ENCODE measurements at regions not wholly inside any gene's neighbourhood (a gene's known extent, or its start where the extent isn't known, plus 50 kb on each side); places are given as distances from the start of the nearest gene placed in this dataset.

DNA sequence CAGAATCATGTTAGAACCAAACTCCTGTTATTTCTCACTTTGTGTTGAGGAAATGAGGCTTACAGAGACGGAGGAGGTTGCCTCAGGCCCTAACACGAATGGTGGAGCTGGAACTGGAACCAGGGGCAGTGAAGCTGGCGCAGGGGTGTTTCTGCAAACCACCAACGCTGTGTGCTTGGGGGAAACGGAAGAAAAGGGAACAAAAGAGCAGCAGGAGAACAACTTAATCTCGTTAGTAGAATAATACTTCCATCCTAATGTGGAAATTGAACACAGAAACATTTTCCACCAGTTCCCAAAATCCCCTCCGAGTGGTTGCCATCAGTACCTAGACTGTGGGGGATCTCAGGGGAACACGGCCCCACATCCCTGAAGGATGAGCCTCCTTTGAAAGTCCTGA lies 103.4 kb upstream of the FRMD1 start:
- Histone ChIP-seq H3K9me3 (ENCODE audit: control insufficient read depth, low read depth, low read length) (no peaks in the 10 kb centered on the region), H2BK120ac (ENCODE audit: low read depth, low read length, poor library complexity, severe bottlenecking) (no peak overlapping the region), H3K18ac (ENCODE audit: insufficient read length, low read depth, low read length) (no peak overlapping the region), H3T11ph (ENCODE audit: low read length) (no peak overlapping the region), H4K20me1 (ENCODE audit: control insufficient read depth, insufficient read depth, insufficient read length) (no peaks in the 10 kb centered on the region), H4K8ac (replicated peaks; ENCODE audit: insufficient read length, low read depth, low read length) (no peak overlapping the region), H3K4ac (ENCODE audit: low read depth, low read length) (no peak overlapping the region), H2BK20ac (ENCODE audit: low read depth, low read length, poor library complexity, severe bottlenecking) (no peak overlapping the region), H3K27ac (ENCODE audit: insufficient read length, low read depth, low read length) (no peak overlapping the region), H2BK5ac (ENCODE audit: insufficient read length, low read length) (no peak overlapping the region), H3K4me1 (ENCODE audit: insufficient read depth, low read length) (peaks cover 2% of the 10 kb centered on the region; the same call in 1 of the 2 replicates), H3K56ac (ENCODE audit: insufficient read length, low read depth, low read length) (no peak overlapping the region), H3K4me2 (ENCODE audit: insufficient read depth, insufficient read length, low read length) (no peak overlapping the region), H2BK15ac (ENCODE audit: low read depth, low read length) (no peak overlapping the region), H2AFZ (ENCODE audit: low read length) (no peak overlapping the region), H4K91ac (ENCODE audit: insufficient read length, low read depth, low read length) (peak overlapping the region; percentile 57), H2AK5ac (ENCODE audit: insufficient read length, low read length) (no peak overlapping the region), H3K9ac (ENCODE audit: extremely low read depth, insufficient read length, low read length) (no peak overlapping the region), H3K79me1 (ENCODE audit: insufficient read depth, low read depth, low read length, poor library complexity, severe bottlenecking) (no peaks in the 10 kb centered on the region), H3K23me2 (ENCODE audit: insufficient read length, low read depth, low read length, poor library complexity, severe bottlenecking) (no peaks in the 10 kb centered on the region), H3K27me3 (ENCODE audit: insufficient read depth, low read length) (no peaks in the 10 kb centered on the region), H3K23ac (ENCODE audit: insufficient read length, low read depth, low read length) (no peak overlapping the region), H2BK12ac (ENCODE audit: insufficient read length, low read depth, low read length) (no peak overlapping the region), H4K5ac (ENCODE audit: insufficient read length, low read depth, low read length) (no peak overlapping the region), H3K79me2 (ENCODE audit: insufficient read depth, low read length) (no peaks in the 10 kb centered on the region), H3K14ac (ENCODE audit: insufficient read depth, low read length) (peak overlapping the region; percentile 85; the same call in 1 of the 2 replicates)
- TF ChIP-seq CTCF (conservative IDR thresholded peaks at IDR 0.05) = no peak
- Mint-ChIP-seq H3K4me1 (peaks cover 47 to 50% of the 10 kb centered on the region in 2 experiments), H3K27me3 (ENCODE audit: low read depth) (peaks cover 18% of the 10 kb centered on the region), H3K27ac (peak overlapping the region in 2 of 3 experiments; percentile 40 to 94; a peak in 2 of 7 replicates), H3K4me3 (no peak overlapping the region), H3K9me3 (peaks cover 13 to 16% of the 10 kb centered on the region in 2 experiments), H3K36me3 (ENCODE audit: insufficient read depth in 1 of 3, low read depth in 3 of 3) (peaks cover 5 to 15% (median 6%) of the 10 kb centered on the region in 3 experiments)
- DNase-seq = peak; percentile 9
- no CpG with 5 or more reads among the region's 8 CpGs for WGBS (ENCODE audit: extremely low coverage, insufficient read length, low lambda C conversion rate)
